Breast epithelium (tissue), 3 donors: ENCODE measurements at regions not wholly inside any gene's neighbourhood (a gene's known extent, or its start where the extent isn't known, plus 50 kb on each side); places are given as distances from the start of the nearest gene placed in this dataset.

Experiments used
- CTCF ChIP-seq, 3 donors: fragments of 450-650 bp; IDR thresholded peaks; one replicate each; pipeline ENCODE4 v1.5.1; 2016 to 2017; ENCODE audit warnings: antibody characterized with exemption in 3 of 3, mild to moderate bottlenecking in 3 of 3, moderate library complexity in 3 of 3
- POLR2A ChIP-seq: fragments of 450-650 bp; IDR thresholded peaks from one replicate; pipeline ENCODE4 v1.6.1; 2016; ENCODE audit warnings: antibody characterized with exemption, mild to moderate bottlenecking, moderate library complexity

DNA sequence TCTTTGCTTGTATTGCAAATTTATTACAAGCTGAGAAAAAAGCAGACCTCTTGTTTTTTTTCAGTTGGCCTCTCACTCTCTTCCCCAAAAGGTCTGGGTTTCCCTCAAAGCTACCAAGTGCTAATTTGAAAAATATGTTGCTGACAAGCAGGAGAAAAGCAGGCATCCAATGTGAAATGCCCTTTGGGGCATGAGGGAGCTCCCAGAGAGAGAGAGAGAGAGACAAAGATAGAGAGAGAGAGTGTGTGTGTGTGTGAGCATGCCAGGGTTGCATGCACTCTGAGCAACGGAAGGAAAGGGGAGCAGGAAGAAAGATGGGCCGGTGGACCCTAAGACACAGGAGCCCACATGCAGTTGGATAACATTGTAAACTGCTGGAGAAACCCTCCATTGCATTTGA, 358.4 kb downstream of the TMEM38B start:
- TF ChIP-seq POLR2A (no peak), CTCF (IDR thresholded peaks at IDR 0.05) (no peak)
